Testis (tissue), 2 donors: ENCODE measurements at regions not wholly inside any gene's neighbourhood (a gene's known extent, or its start where the extent isn't known, plus 50 kb on each side); places are given as distances from the start of the nearest gene placed in this dataset.

ENCODE experiments used
- DNase-seq: peaks from one replicate; pipeline ENCODE4 v3.0.0-alpha.2; 2019
- H3K27ac ChIP-seq, 2 donors: fragments of 200-600 bp; sonication (generic); one replicate each; pipeline ENCODE4 v1.5.1; 2019
- H3K27me3 ChIP-seq: fragments of 200-600 bp; sonication (generic); one replicate; pipeline ENCODE4 v1.5.1; 2019
- H3K36me3 ChIP-seq: fragments of 200-600 bp; sonication (generic); one replicate; pipeline ENCODE4 v1.5.1; 2017; ENCODE audit warnings: low read depth; ENCODE audit errors: missing control alignments
- H3K4me1 ChIP-seq: fragments of 200-600 bp; sonication (generic); one replicate; pipeline ENCODE4 v1.5.1; 2019
- H3K4me3 ChIP-seq, 2 donors: fragments of 200-600 bp; sonication (generic); one replicate each; pipeline ENCODE4 v1.5.1; 2017 to 2019
- H3K9me3 ChIP-seq: fragments of 200-600 bp; sonication (generic); one replicate; pipeline ENCODE4 v1.5.1; 2017
- CTCF ChIP-seq, 3 experiments: fragments of 450-650 bp in 2 of 3; fragments of 200-600 bp in 1 of 3; sonication (generic) in 1 of 3; IDR thresholded peaks; one replicate each; pipeline ENCODE4 v1.5.1; 2016 to 2019; ENCODE audit warnings: antibody characterized with exemption in 3 of 3, mild to moderate bottlenecking in 2 of 3, moderate library complexity in 1 of 3
- POLR2A ChIP-seq: fragments of 450-650 bp; IDR thresholded peaks from one replicate; pipeline ENCODE4 v1.6.1; 2017; ENCODE audit warnings: antibody characterized with exemption, mild to moderate bottlenecking, moderate library complexity
- WGBS, 2 donors: methylation state at CpG; one replicate each; pipeline ENCODE4 v1.1.5; 2018; 5-methylcytosine and 5-hydroxymethylcytosine counted together
- intact Hi-C: fragments of 100-400 bp; cut with DNase I; formaldehyde crosslinking; loops from one replicate; pipeline ENCODE4 v1.15.1; 2023; ENCODE audit warnings: low total_unique reads

GRCh38 chr20:11072982-11073381, 399.2 kb upstream of the JAG1 start:
- no peaks in the 10 kb centered on the region for H3K4me1 ChIP-seq
- H3K9me3 ChIP-seq = no peaks in the 10 kb centered on the region
- no peaks in the 10 kb centered on the region for H3K27me3 ChIP-seq
- no peaks in the 10 kb centered on the region for H3K36me3 ChIP-seq
- no peak for DNase-seq
- intact Hi-C loops = no loop called here
- no peak overlapping the region for H3K4me3 ChIP-seq
- TF ChIP-seq CTCF (IDR thresholded peaks at IDR 0.05) = no peak
- TF ChIP-seq POLR2A = no peak
- no peak overlapping the region for H3K27ac ChIP-seq
- 77 to 82% methylated on average over 1 of the region's 1 CpG for WGBS, 2 donors

- no peaks in the 10 kb centered on the region for H3K27me3 ChIP-seq
- 81 to 86% methylated on average over 10 of the region's 10 CpGs for WGBS, 2 donors
- H3K4me3 ChIP-seq = no peak overlapping the region
- H3K9me3 ChIP-seq = no peaks in the 10 kb centered on the region
- no peak for TF ChIP-seq POLR2A
- TF ChIP-seq CTCF (IDR thresholded peaks at IDR 0.05) = no peak
- intact Hi-C loops = no loop called here
- no peak overlapping the region for H3K27ac ChIP-seq
- H3K36me3 ChIP-seq = no peaks in the 10 kb centered on the region
- DNase-seq = no peak
- no peaks in the 10 kb centered on the region for H3K4me1 ChIP-seq
Measured at GRCh38 chr20:11076434-11077105, 402.8 kb upstream of the JAG1 start.

- no peaks in the 10 kb centered on the region for H3K4me1 ChIP-seq
- no peaks in the 10 kb centered on the region for H3K9me3 ChIP-seq
- H3K36me3 ChIP-seq = no peaks in the 10 kb centered on the region
- no peaks in the 10 kb centered on the region for H3K27me3 ChIP-seq
- intact Hi-C loops = no loop called here
- no peak for DNase-seq
- TF ChIP-seq POLR2A = no peak
- TF ChIP-seq CTCF (IDR thresholded peaks at IDR 0.05) = no peak
- 93 to 96% methylated on average over 2 of the region's 2 CpGs for WGBS, 2 donors
- no peak overlapping the region for H3K4me3 ChIP-seq
- no peak overlapping the region for H3K27ac ChIP-seq
Measured at GRCh38 chr20:11077226-11077625, 403.4 kb upstream of the JAG1 start.

GRCh38 chr20:11080010-11080409, 406.2 kb upstream of the JAG1 start:
- H3K9me3 ChIP-seq = no peaks in the 10 kb centered on the region
- H3K4me3 ChIP-seq = no peak overlapping the region
- no peaks in the 10 kb centered on the region for H3K4me1 ChIP-seq
- no peaks in the 10 kb centered on the region for H3K27me3 ChIP-seq
- TF ChIP-seq POLR2A = no peak
- TF ChIP-seq CTCF (IDR thresholded peaks at IDR 0.05) = no peak
- intact Hi-C loops = no loop called here
- WGBS, 2 donors = 77 to 82% methylated on average over 3 of the region's 3 CpGs
- no peak overlapping the region for H3K27ac ChIP-seq
- no peak for DNase-seq
- no peaks in the 10 kb centered on the region for H3K36me3 ChIP-seq

- TF ChIP-seq POLR2A = no peak
- no peak for TF ChIP-seq CTCF (IDR thresholded peaks at IDR 0.05)
- no peak for DNase-seq
- no peaks in the 10 kb centered on the region for H3K27me3 ChIP-seq
- WGBS, 2 donors = 86 to 89% methylated on average over 8 of the region's 8 CpGs
- no peaks in the 10 kb centered on the region for H3K9me3 ChIP-seq
- no peaks in the 10 kb centered on the region for H3K4me1 ChIP-seq
- H3K27ac ChIP-seq = no peak overlapping the region
- intact Hi-C loops = no loop called here
- H3K36me3 ChIP-seq = no peaks in the 10 kb centered on the region
- H3K4me3 ChIP-seq = no peak overlapping the region
Measured at GRCh38 chr20:11080781-11081377, 407.1 kb upstream of the JAG1 start.
